ENCODE measurements at regions not wholly inside any gene's neighbourhood (a gene's known extent, or its start where the extent isn't known, plus 50 kb on each side); places are given as distances from the start of the nearest gene placed in this dataset.

DNA sequence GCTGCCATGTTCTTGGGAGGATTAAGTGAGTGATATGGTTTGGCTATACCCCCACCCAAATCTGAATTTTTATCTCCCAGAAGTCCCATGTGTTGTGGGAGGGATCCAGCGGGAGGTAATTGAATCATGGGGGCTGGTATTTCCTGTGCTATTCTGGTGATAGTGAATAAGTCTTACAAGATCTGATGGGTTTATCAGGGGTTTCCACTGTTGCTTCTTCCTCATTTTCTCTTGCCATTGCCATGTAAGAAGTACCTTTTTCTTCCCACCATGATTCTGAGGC lies 291.4 kb downstream of the KCNS3 start (continued):
- TF ChIP-seq, protein P1, sequence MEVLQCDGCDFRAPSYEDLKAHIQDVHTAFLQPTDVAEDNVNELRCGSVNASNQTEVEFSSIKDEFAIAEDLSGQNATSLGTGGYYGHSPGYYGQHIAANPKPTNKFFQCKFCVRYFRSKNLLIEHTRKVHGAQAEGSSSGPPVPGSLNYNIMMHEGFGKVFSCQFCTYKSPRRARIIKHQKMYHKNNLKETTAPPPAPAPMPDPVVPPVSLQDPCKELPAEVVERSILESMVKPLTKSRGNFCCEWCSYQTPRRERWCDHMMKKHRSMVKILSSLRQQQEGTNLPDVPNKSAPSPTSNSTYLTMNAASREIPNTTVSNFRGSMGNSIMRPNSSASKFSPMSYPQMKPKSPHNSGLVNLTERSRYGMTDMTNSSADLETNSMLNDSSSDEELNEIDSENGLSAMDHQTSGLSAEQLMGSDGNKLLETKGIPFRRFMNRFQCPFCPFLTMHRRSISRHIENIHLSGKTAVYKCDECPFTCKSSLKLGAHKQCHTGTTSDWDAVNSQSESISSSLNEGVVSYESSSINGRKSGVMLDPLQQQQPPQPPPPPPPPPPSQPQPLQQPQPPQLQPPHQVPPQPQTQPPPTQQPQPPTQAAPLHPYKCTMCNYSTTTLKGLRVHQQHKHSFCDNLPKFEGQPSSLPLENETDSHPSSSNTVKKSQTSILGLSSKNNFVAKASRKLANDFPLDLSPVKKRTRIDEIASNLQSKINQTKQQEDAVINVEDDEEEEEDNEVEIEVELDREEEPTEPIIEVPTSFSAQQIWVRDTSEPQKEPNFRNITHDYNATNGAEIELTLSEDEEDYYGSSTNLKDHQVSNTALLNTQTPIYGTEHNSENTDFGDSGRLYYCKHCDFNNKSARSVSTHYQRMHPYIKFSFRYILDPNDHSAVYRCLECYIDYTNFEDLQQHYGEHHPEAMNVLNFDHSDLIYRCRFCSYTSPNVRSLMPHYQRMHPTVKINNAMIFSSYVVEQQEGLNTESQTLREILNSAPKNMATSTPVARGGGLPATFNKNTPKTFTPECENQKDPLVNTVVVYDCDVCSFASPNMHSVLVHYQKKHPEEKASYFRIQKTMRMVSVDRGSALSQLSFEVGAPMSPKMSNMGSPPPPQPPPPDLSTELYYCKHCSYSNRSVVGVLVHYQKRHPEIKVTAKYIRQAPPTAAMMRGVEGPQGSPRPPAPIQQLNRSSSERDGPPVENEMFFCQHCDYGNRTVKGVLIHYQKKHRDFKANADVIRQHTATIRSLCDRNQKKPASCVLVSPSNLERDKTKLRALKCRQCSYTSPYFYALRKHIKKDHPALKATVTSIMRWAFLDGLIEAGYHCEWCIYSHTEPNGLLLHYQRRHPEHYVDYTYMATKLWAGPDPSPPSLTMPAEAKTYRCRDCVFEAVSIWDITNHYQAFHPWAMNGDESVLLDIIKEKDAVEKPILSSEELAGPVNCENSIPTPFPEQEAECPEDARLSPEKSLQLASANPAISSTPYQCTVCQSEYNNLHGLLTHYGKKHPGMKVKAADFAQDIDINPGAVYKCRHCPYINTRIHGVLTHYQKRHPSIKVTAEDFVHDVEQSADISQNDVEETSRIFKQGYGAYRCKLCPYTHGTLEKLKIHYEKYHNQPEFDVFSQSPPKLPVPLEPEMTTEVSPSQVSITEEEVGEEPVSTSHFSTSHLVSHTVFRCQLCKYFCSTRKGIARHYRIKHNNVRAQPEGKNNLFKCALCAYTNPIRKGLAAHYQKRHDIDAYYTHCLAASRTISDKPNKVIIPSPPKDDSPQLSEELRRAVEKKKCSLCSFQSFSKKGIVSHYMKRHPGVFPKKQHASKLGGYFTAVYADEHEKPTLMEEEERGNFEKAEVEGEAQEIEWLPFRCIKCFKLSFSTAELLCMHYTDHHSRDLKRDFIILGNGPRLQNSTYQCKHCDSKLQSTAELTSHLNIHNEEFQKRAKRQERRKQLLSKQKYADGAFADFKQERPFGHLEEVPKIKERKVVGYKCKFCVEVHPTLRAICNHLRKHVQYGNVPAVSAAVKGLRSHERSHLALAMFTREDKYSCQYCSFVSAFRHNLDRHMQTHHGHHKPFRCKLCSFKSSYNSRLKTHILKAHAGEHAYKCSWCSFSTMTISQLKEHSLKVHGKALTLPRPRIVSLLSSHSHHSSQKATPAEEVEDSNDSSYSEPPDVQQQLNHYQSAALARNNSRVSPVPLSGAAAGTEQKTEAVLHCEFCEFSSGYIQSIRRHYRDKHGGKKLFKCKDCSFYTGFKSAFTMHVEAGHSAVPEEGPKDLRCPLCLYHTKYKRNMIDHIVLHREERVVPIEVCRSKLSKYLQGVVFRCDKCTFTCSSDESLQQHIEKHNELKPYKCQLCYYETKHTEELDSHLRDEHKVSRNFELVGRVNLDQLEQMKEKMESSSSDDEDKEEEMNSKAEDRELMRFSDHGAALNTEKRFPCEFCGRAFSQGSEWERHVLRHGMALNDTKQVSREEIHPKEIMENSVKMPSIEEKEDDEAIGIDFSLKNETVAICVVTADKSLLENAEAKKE (CRISPR knock-in tag; IDR thresholded peaks at IDR 0.05) = no peak
- TF ChIP-seq ZNF114 (CRISPR knock-in tag; IDR thresholded peaks at IDR 0.05) = no peak
- TF ChIP-seq CREB1 (CRISPR knock-in tag; IDR thresholded peaks at IDR 0.05; ENCODE audit: low read depth) = no peak

GRCh38 chr2:18169121-18169892 lies 290.8 kb downstream of the KCNS3 start:
- no peaks in the 10 kb centered on the region for H3K36me3 Mint-ChIP-seq (ENCODE audit: low read depth)
- Histone ChIP-seq H3K9me2 (ENCODE audit: insufficient read depth) (no peaks in the 10 kb centered on the region; the same call in 1 of the 2 replicates), H3K27ac (ENCODE audit: low read depth) (no peak overlapping the region), H3K36me3 (ENCODE audit: insufficient read depth) (no peaks in the 10 kb centered on the region), H3K27me3 (ENCODE audit: insufficient read depth) (no peaks in the 10 kb centered on the region), H3K4me3 (no peak overlapping the region), H3F3A (replicated peaks; ENCODE audit: low read depth) (no peaks in the 10 kb centered on the region), H3K4me2 (no peak overlapping the region), H3K4me1 (ENCODE audit: insufficient read depth) (no peaks in the 10 kb centered on the region), H2AFZ (no peak overlapping the region), H4K20me1 (replicated peaks; ENCODE audit: insufficient read depth) (no peaks in the 10 kb centered on the region), H3K79me2 (replicated peaks; ENCODE audit: insufficient read depth) (no peaks in the 10 kb centered on the region)
- DNase-seq (ENCODE audit: low spot score) (peak; percentile 23), ATAC-seq (no peak)
- no peaks in the 10 kb centered on the region for H3K9me3 Mint-ChIP-seq
- no peaks in the 10 kb centered on the region for H3K4me1 Mint-ChIP-seq
- no peak overlapping the region for H3K4me3 Mint-ChIP-seq
- peaks cover 4% of the 10 kb centered on the region for H3K27me3 Mint-ChIP-seq (ENCODE audit: insufficient read depth, low read depth, poor library complexity)
- H3K27ac Mint-ChIP-seq = no peak overlapping the region
- TF ChIP-seq NANOG (IDR thresholded peaks at IDR 0.05; ENCODE audit: borderline replicate concordance) = no peak
- TF ChIP-seq, protein P2, sequence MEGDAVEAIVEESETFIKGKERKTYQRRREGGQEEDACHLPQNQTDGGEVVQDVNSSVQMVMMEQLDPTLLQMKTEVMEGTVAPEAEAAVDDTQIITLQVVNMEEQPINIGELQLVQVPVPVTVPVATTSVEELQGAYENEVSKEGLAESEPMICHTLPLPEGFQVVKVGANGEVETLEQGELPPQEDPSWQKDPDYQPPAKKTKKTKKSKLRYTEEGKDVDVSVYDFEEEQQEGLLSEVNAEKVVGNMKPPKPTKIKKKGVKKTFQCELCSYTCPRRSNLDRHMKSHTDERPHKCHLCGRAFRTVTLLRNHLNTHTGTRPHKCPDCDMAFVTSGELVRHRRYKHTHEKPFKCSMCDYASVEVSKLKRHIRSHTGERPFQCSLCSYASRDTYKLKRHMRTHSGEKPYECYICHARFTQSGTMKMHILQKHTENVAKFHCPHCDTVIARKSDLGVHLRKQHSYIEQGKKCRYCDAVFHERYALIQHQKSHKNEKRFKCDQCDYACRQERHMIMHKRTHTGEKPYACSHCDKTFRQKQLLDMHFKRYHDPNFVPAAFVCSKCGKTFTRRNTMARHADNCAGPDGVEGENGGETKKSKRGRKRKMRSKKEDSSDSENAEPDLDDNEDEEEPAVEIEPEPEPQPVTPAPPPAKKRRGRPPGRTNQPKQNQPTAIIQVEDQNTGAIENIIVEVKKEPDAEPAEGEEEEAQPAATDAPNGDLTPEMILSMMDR (conservative IDR thresholded peaks at IDR 0.05; ENCODE audit: low read depth in 2 of 2) = no peak
- TF ChIP-seq, protein P1 (CRISPR knock-in tag; IDR thresholded peaks at IDR 0.05) = no peak
- TF ChIP-seq STAT1 (IDR thresholded peaks at IDR 0.05; ENCODE audit: unreplicated experiment) = no peak
